Peyer's patch (tissue), 4 donors: ENCODE measurements at regions not wholly inside any gene's neighbourhood (a gene's known extent, or its start where the extent isn't known, plus 50 kb on each side); places are given as distances from the start of the nearest gene placed in this dataset.

Experiments used
- DNase-seq, 3 donors: peaks; one replicate each; pipeline ENCODE4 v3.0.0-alpha.2; 2017 to 2019
- H3K27ac ChIP-seq, 4 donors: fragments of 200-600 bp; sonication (generic); one replicate each; pipeline ENCODE4 v1.5.1; 2016 to 2019
- H3K27me3 ChIP-seq, 2 donors: fragments of 200-600 bp; sonication (generic); one replicate each; pipeline ENCODE4 v1.5.1; 2019
- H3K36me3 ChIP-seq, 3 donors: fragments of 200-600 bp; sonication (generic); one replicate each; pipeline ENCODE4 v1.5.1; 2016 to 2019
- H3K4me1 ChIP-seq, 4 donors: fragments of 200-600 bp; sonication (generic); one replicate each; pipeline ENCODE4 v1.5.1; 2016 to 2019
- H3K4me3 ChIP-seq, 4 donors: fragments of 200-600 bp; sonication (generic); 1 replicate in 3 of 4; 2 replicates in 1 of 4; pipeline ENCODE4 v1.5.1; 2016 to 2019; ENCODE audit warnings: mild to moderate bottlenecking in 1 of 4
- H3K9me3 ChIP-seq, 4 donors: fragments of 200-600 bp; sonication (generic); one replicate each; pipeline ENCODE4 v1.5.1; 2016 to 2019; ENCODE audit warnings: mild to moderate bottlenecking in 1 of 4
- POLR2A ChIP-seq, 2 donors: fragments of 450-650 bp; IDR thresholded peaks; one replicate each; pipeline ENCODE4 v1.5.1; 2017; ENCODE audit warnings: antibody characterized with exemption in 2 of 2, mild to moderate bottlenecking in 2 of 2, moderate library complexity in 2 of 2
- TF ChIP-seq, protein P1 (sequence below), 6 experiments: fragments of 450-650 bp in 4 of 6; fragments of 200-600 bp in 2 of 6; sonication (generic) in 1 of 6; IDR thresholded peaks; one replicate each; pipeline ENCODE4 v1.5.1; 2017 to 2019; ENCODE audit warnings: antibody characterized with exemption in 6 of 6, mild to moderate bottlenecking in 3 of 6, moderate library complexity in 1 of 6

DNA sequence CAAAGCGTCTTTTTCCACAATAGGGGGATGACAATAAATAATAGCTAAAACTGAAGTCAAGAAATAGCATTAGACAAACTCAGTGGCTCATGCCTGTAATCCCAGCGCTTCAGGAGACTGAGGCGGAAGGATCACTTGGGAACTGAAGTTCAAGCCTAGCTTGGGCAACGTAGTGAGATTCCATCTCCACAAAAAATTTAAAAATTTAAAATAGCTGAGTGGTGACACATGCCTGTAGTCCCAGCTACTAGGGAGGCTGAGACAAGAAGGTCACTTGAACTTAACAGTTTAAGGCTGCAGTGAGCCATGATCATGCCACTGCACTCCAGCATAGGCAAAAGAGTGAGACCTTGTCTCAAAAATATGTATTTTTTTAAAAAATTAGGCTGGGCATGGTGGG lies 107.9 kb downstream of the AKR1D1 start:
- Histone ChIP-seq H3K4me1 (no peaks in the 10 kb centered on the region), H3K9me3 (peaks cover 0 to 10% (median 0%) of the 10 kb centered on the region in 4 donors), H3K36me3 (no peaks in the 10 kb centered on the region), H3K27ac (no peak overlapping the region), H3K27me3 (no peaks in the 10 kb centered on the region), H3K4me3 (no peak overlapping the region)
- TF ChIP-seq POLR2A (IDR thresholded peaks at IDR 0.05), result no peak
- TF ChIP-seq, protein P1, sequence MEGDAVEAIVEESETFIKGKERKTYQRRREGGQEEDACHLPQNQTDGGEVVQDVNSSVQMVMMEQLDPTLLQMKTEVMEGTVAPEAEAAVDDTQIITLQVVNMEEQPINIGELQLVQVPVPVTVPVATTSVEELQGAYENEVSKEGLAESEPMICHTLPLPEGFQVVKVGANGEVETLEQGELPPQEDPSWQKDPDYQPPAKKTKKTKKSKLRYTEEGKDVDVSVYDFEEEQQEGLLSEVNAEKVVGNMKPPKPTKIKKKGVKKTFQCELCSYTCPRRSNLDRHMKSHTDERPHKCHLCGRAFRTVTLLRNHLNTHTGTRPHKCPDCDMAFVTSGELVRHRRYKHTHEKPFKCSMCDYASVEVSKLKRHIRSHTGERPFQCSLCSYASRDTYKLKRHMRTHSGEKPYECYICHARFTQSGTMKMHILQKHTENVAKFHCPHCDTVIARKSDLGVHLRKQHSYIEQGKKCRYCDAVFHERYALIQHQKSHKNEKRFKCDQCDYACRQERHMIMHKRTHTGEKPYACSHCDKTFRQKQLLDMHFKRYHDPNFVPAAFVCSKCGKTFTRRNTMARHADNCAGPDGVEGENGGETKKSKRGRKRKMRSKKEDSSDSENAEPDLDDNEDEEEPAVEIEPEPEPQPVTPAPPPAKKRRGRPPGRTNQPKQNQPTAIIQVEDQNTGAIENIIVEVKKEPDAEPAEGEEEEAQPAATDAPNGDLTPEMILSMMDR (IDR thresholded peaks at IDR 0.05), result no peak
- no peak for DNase-seq

DNA sequence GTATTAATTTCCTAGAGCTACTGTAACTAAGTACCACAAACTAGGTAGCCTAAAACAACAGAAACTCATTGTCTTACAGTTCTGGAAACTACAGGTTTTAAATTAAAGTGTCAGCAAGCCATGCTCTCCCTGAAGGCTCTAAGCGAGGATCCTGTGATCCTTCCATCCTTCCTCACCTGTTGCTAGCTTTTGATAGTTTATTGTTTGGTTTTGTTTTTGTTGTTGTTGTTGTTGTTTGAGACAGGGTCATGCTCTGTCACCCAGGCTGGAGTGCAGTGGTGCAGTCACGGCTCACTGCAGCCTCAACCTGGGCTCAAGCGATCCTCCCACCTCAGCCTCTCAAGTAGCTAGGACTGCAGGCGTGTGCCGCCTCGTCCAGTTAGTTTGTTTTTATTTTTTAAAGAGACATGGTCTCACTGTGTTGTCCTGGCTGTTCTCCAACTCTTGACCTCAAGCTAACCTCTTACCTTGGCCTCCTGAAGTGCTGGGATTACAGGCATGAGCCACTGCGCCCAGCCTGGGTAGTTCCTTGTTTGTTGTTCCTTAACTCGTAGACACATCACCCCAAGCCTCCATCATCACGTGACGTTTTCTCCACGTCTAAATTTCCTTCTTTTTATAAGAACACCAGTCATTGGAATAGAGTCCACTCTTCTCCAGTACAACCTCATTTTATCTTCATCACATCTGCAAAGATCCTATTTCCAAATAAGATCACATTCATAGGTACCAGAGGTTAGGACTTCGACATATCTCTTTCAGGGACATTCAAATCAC lies 109.1 kb downstream of the AKR1D1 start:
- TF ChIP-seq, protein P1 (IDR thresholded peaks at IDR 0.05), result no peak
- TF ChIP-seq POLR2A (IDR thresholded peaks at IDR 0.05), result no peak
- Histone ChIP-seq H3K27me3 (no peaks in the 10 kb centered on the region), H3K4me3 (no peak overlapping the region), H3K9me3 (peaks cover 0 to 10% (median 0%) of the 10 kb centered on the region in 4 donors), H3K36me3 (no peaks in the 10 kb centered on the region), H3K4me1 (no peaks in the 10 kb centered on the region), H3K27ac (no peak overlapping the region)
- no peak for DNase-seq

GRCh38 chr7:138186951-138187351 lies 110.7 kb downstream of the AKR1D1 start:
- H3K36me3 ChIP-seq, result no peaks in the 10 kb centered on the region
- no peak overlapping the region for H3K4me3 ChIP-seq
- H3K27me3 ChIP-seq, result no peaks in the 10 kb centered on the region
- H3K4me1 ChIP-seq, result no peaks in the 10 kb centered on the region
- peaks cover 0 to 10% (median 0%) of the 10 kb centered on the region in 4 donors for H3K9me3 ChIP-seq
- no peak for TF ChIP-seq POLR2A (IDR thresholded peaks at IDR 0.05)
- TF ChIP-seq, protein P1 (IDR thresholded peaks at IDR 0.05), result no peak
- no peak overlapping the region for H3K27ac ChIP-seq
- DNase-seq, result no peak

- TF ChIP-seq POLR2A (IDR thresholded peaks at IDR 0.05), result no peak
- TF ChIP-seq, protein P1 (IDR thresholded peaks at IDR 0.05), result no peak
- H3K9me3 ChIP-seq, result peaks cover 0 to 10% (median 0%) of the 10 kb centered on the region in 4 donors
- no peaks in the 10 kb centered on the region for H3K36me3 ChIP-seq
- H3K4me1 ChIP-seq, result no peaks in the 10 kb centered on the region
- H3K27ac ChIP-seq, result no peak overlapping the region
- H3K27me3 ChIP-seq, result no peaks in the 10 kb centered on the region
- no peak for DNase-seq
- H3K4me3 ChIP-seq, result no peak overlapping the region
These were observed 112.1 kb downstream of the AKR1D1 start for GRCh38 chr7:138188290-138188858.

- Histone ChIP-seq H3K27me3 (no peaks in the 10 kb centered on the region), H3K36me3 (no peaks in the 10 kb centered on the region), H3K27ac (no peak overlapping the region), H3K9me3 (no peaks in the 10 kb centered on the region), H3K4me3 (no peak overlapping the region), H3K4me1 (no peaks in the 10 kb centered on the region)
- TF ChIP-seq, protein P1 (IDR thresholded peaks at IDR 0.05), result no peak
- no peak for TF ChIP-seq POLR2A (IDR thresholded peaks at IDR 0.05)
- DNase-seq, result no peak
These were observed 118.3 kb downstream of the AKR1D1 start for GRCh38 chr7:138194567-138194966.
